ENCODE measurements at regions not wholly inside any gene's neighbourhood (a gene's known extent, or its start where the extent isn't known, plus 50 kb on each side); places are given as distances from the start of the nearest gene placed in this dataset.
A peak's percentile ranks its signal among the peaks of the same experiment; 100 is the strongest.
"Not testable (repeated sequence)": the region's sequence is repeated elsewhere in the genome, so short reads cannot be mapped to it uniquely, and the experiment has no call there.

GRCh38 chr4:112817933-112818593 is 181.1 kb downstream of the LARP7 start:
- Histone ChIP-seq H3K36me3 (ENCODE audit: control insufficient read depth, insufficient read depth, low read length) (peaks cover 6% of the 10 kb centered on the region; the same call in 1 of the 2 replicates), H3K4me1 (ENCODE audit: control insufficient read depth, insufficient read depth, low read length) (peaks cover 25% of the 10 kb centered on the region), H3K27ac (ENCODE audit: low read depth, low read length) (peak overlapping the region; percentile 88), H3K27me3 (ENCODE audit: control insufficient read depth, insufficient read depth, low read length) (no peaks in the 10 kb centered on the region), H3K4me3 (ENCODE audit: low read depth, low read length) (peak overlapping the region; percentile 48), H3K9ac (ENCODE audit: low read depth, low read length) (peak overlapping the region; percentile 4; the same call in 1 of the 2 replicates), H3K9me3 (ENCODE audit: control insufficient read depth, insufficient read depth, low read length) (no peaks in the 10 kb centered on the region)

- Histone ChIP-seq H3K36me3 (ENCODE audit: control insufficient read depth, insufficient read depth, low read length) (peaks cover 6% of the 10 kb centered on the region; the same call in 1 of the 2 replicates), H3K27me3 (ENCODE audit: control insufficient read depth, insufficient read depth, low read length) (no peaks in the 10 kb centered on the region), H3K4me1 (ENCODE audit: control insufficient read depth, insufficient read depth, low read length) (peaks cover 25% of the 10 kb centered on the region), H3K4me3 (ENCODE audit: low read depth, low read length) (peak overlapping the region; percentile 48), H3K9ac (ENCODE audit: low read depth, low read length) (peak overlapping the region; percentile 4; the same call in 1 of the 2 replicates), H3K9me3 (ENCODE audit: control insufficient read depth, insufficient read depth, low read length) (no peaks in the 10 kb centered on the region), H3K27ac (ENCODE audit: low read depth, low read length) (peak overlapping the region; percentile 88)
These were observed 181.6 kb downstream of the LARP7 start for GRCh38 chr4:112818594-112818965.

DNA sequence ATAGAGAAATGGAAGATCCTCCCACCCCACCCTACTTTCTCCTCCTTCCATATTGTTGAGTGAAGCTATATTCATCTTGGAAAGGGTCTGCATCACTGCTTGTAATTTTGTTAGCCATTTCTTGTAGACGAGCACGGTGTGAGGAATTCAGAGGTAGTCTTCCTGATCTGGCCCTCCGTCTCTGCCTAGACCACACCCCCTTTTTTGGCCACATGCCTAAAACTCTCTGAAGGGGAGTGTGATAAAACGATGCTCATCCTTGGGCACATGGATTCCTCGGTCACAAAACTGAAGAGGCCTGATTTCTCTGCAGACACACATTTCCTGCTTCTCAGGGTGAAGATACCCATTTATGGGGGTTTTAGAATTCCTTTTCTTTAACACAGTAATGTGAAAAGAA is 182.8 kb downstream of the LARP7 start:
- no peak overlapping the region for H3K27ac ChIP-seq (ENCODE audit: low read depth, low read length)
- no peaks in the 10 kb centered on the region for H3K9me3 ChIP-seq (ENCODE audit: control insufficient read depth, insufficient read depth, low read length)
- no peaks in the 10 kb centered on the region for H3K27me3 ChIP-seq (ENCODE audit: control insufficient read depth, insufficient read depth, low read length)
- H3K9ac ChIP-seq (ENCODE audit: low read depth, low read length) = no peak overlapping the region
- H3K4me1 ChIP-seq (ENCODE audit: control insufficient read depth, insufficient read depth, low read length) = peaks cover 25% of the 10 kb centered on the region
- H3K4me3 ChIP-seq (ENCODE audit: low read depth, low read length) = no peak overlapping the region
- peaks cover 6% of the 10 kb centered on the region; the same call in 1 of the 2 replicates for H3K36me3 ChIP-seq (ENCODE audit: control insufficient read depth, insufficient read depth, low read length)

GRCh38 chr4:112823156-112823555 is 186.2 kb downstream of the LARP7 start:
- Histone ChIP-seq H3K36me3 (ENCODE audit: control insufficient read depth, insufficient read depth, low read length) (peaks cover 21% of the 10 kb centered on the region), H3K27me3 (ENCODE audit: control insufficient read depth, insufficient read depth, low read length) (no peaks in the 10 kb centered on the region), H3K27ac (ENCODE audit: low read depth, low read length) (no peak overlapping the region), H3K4me3 (ENCODE audit: low read depth, low read length) (no peak overlapping the region), H3K9me3 (ENCODE audit: control insufficient read depth, insufficient read depth, low read length) (no peaks in the 10 kb centered on the region), H3K9ac (ENCODE audit: low read depth, low read length) (no peak overlapping the region), H3K4me1 (ENCODE audit: control insufficient read depth, insufficient read depth, low read length) (peaks cover 12% of the 10 kb centered on the region)

DNA sequence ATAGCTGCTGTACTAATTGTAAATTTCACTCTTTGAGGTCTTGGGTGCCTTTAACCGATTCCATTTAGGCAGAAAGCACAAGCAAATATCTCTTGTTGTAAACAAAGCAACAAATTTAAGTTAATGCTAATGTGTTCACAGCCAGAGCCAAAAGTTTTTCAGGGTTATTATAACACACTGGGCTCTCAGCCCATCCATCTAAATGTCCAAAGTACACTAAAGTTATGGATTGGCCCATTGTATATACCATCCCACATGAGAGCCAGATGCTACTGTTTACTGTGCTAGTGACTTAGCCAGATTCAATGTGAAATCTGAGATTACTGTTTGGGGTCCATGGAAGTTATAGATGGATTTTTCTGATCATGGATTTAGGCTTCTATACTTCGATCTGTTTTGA is 186.7 kb downstream of the LARP7 start:
- Histone ChIP-seq H3K4me1 (ENCODE audit: control insufficient read depth, insufficient read depth, low read length) (peaks cover 8% of the 10 kb centered on the region), H3K27ac (ENCODE audit: low read depth, low read length) (no peak overlapping the region), H3K27me3 (ENCODE audit: control insufficient read depth, insufficient read depth, low read length) (no peaks in the 10 kb centered on the region), H3K9ac (ENCODE audit: low read depth, low read length) (no peak overlapping the region), H3K4me3 (ENCODE audit: low read depth, low read length) (no peak overlapping the region), H3K9me3 (ENCODE audit: control insufficient read depth, insufficient read depth, low read length) (no peaks in the 10 kb centered on the region), H3K36me3 (ENCODE audit: control insufficient read depth, insufficient read depth, low read length) (peaks cover 21% of the 10 kb centered on the region)

DNA sequence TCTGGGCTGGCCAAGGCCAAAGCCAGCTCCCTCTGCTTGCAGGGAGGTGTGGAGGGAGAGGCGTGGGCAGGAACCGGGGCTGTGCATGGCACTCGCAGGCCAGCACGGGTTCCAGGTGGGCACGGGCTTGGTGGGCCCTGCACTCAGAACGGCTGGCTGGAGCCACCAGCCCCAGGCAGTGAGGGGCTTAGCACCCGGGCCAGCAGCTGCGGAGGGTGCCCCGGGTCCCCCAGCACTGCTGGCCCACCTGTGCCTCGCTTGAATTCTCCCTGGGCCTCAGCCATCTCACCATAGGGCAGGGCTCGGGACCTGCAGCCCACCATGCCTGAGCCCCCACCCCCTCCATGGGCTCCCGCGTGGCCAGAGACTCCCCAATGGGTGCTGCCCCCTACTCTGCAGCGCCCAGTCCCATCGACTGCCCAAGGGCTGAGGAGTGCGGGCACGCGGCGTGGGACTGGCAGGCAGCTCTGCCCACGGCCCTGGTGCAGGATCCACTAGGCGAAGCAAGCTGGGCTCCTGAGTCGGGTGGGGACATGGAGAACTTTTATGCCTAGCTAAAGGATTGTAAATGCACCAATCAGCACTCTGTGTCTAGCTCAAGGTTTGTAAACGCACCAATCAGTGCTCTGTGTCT is 193.9 kb downstream of the LARP7 start:
- no peaks in the 10 kb centered on the region for H3K4me1 ChIP-seq (ENCODE audit: control insufficient read depth, insufficient read depth, low read length)
- no peaks in the 10 kb centered on the region for H3K27me3 ChIP-seq (ENCODE audit: control insufficient read depth, insufficient read depth, low read length)
- no peak overlapping the region for H3K4me3 ChIP-seq (ENCODE audit: low read depth, low read length)
- peaks cover 11% of the 10 kb centered on the region for H3K36me3 ChIP-seq (ENCODE audit: control insufficient read depth, insufficient read depth, low read length)
- no peak overlapping the region for H3K9ac ChIP-seq (ENCODE audit: low read depth, low read length)
- peaks cover 26% of the 10 kb centered on the region for H3K9me3 ChIP-seq (ENCODE audit: control insufficient read depth, insufficient read depth, low read length)
- H3K27ac ChIP-seq (ENCODE audit: low read depth, low read length) = no peak overlapping the region

DNA sequence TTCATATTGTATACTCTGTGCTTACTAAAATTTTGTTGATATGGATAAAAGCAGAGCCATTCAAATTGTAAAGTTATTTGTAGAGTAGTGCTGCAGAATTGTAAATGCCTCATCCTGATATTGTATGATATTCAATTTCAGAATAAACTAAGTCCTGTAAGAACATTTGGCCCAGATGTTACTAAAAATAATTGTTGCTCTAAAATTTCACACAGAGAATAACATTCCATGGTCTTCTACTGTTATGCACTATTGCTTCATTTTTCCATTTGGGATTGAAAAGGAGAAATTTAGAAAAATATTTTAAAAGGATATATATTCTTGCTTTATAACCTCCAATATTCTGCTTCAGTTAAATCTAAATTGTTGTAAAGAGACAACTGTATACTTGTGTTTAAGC is 195.6 kb downstream of the LARP7 start:
- no peak overlapping the region for H3K4me3 ChIP-seq (ENCODE audit: low read depth, low read length)
- H3K4me1 ChIP-seq (ENCODE audit: control insufficient read depth, insufficient read depth, low read length) = no peaks in the 10 kb centered on the region
- H3K9ac ChIP-seq (ENCODE audit: low read depth, low read length) = no peak overlapping the region
- H3K27ac ChIP-seq (ENCODE audit: low read depth, low read length) = no peak overlapping the region
- no peaks in the 10 kb centered on the region for H3K36me3 ChIP-seq (ENCODE audit: control insufficient read depth, insufficient read depth, low read length)
- H3K27me3 ChIP-seq (ENCODE audit: control insufficient read depth, insufficient read depth, low read length) = no peaks in the 10 kb centered on the region
- H3K9me3 ChIP-seq (ENCODE audit: control insufficient read depth, insufficient read depth, low read length) = peaks cover 38% of the 10 kb centered on the region

GRCh38 chr4:112836895-112837294 is 200.0 kb downstream of the LARP7 start:
- no peaks in the 10 kb centered on the region for H3K27me3 ChIP-seq (ENCODE audit: control insufficient read depth, insufficient read depth, low read length)
- H3K9me3 ChIP-seq (ENCODE audit: control insufficient read depth, insufficient read depth, low read length) = peaks cover 20% of the 10 kb centered on the region
- H3K4me3 ChIP-seq (ENCODE audit: low read depth, low read length) = no peak overlapping the region
- H3K27ac ChIP-seq (ENCODE audit: low read depth, low read length) = no peak overlapping the region
- no peak overlapping the region for H3K9ac ChIP-seq (ENCODE audit: low read depth, low read length)
- no peaks in the 10 kb centered on the region for H3K36me3 ChIP-seq (ENCODE audit: control insufficient read depth, insufficient read depth, low read length)
- H3K4me1 ChIP-seq (ENCODE audit: control insufficient read depth, insufficient read depth, low read length) = peaks cover 3% of the 10 kb centered on the region

GRCh38 chr4:112838015-112838414 is 201.1 kb downstream of the LARP7 start:
- H3K36me3 ChIP-seq (ENCODE audit: control insufficient read depth, insufficient read depth, low read length); H3K4me1 ChIP-seq (ENCODE audit: control insufficient read depth, insufficient read depth, low read length); H3K9ac ChIP-seq (ENCODE audit: low read depth, low read length); H3K4me3 ChIP-seq (ENCODE audit: low read depth, low read length); H3K27me3 ChIP-seq (ENCODE audit: control insufficient read depth, insufficient read depth, low read length); H3K27ac ChIP-seq (ENCODE audit: low read depth, low read length): not testable (repeated sequence)
- H3K9me3 ChIP-seq (ENCODE audit: control insufficient read depth, insufficient read depth, low read length) = peaks cover 20% of the 10 kb centered on the region

GRCh38 chr4:112840061-112840460 is 203.1 kb downstream of the LARP7 start:
- Histone ChIP-seq H3K27ac (ENCODE audit: low read depth, low read length) (no peak overlapping the region), H3K4me3 (ENCODE audit: low read depth, low read length) (no peak overlapping the region), H3K4me1 (ENCODE audit: control insufficient read depth, insufficient read depth, low read length) (peaks cover 7% of the 10 kb centered on the region), H3K36me3 (ENCODE audit: control insufficient read depth, insufficient read depth, low read length) (no peaks in the 10 kb centered on the region), H3K9ac (ENCODE audit: low read depth, low read length) (no peak overlapping the region), H3K27me3 (ENCODE audit: control insufficient read depth, insufficient read depth, low read length) (no peaks in the 10 kb centered on the region), H3K9me3 (ENCODE audit: control insufficient read depth, insufficient read depth, low read length) (peaks cover 16% of the 10 kb centered on the region)

- H3K27ac ChIP-seq (ENCODE audit: low read depth, low read length) = no peak overlapping the region
- H3K9me3 ChIP-seq (ENCODE audit: control insufficient read depth, insufficient read depth, low read length) = peaks cover 14% of the 10 kb centered on the region
- H3K9ac ChIP-seq (ENCODE audit: low read depth, low read length) = no peak overlapping the region
- no peaks in the 10 kb centered on the region for H3K27me3 ChIP-seq (ENCODE audit: control insufficient read depth, insufficient read depth, low read length)
- peaks cover 7% of the 10 kb centered on the region for H3K4me1 ChIP-seq (ENCODE audit: control insufficient read depth, insufficient read depth, low read length)
- no peak overlapping the region for H3K4me3 ChIP-seq (ENCODE audit: low read depth, low read length)
- no peaks in the 10 kb centered on the region for H3K36me3 ChIP-seq (ENCODE audit: control insufficient read depth, insufficient read depth, low read length)
These were observed 203.7 kb downstream of the LARP7 start for GRCh38 chr4:112840619-112841018.
